GM13977 (cell line): ENCODE measurements at regions not wholly inside any gene's neighbourhood (a gene's known extent, or its start where the extent isn't known, plus 50 kb on each side); places are given as distances from the start of the nearest gene placed in this dataset.

Source experiments
- DNase-seq: peaks from one replicate; pipeline ENCODE4 v3.0.0; 2012; ENCODE audit warnings: low spot score
- CTCF ChIP-seq: IDR thresholded peaks from 2 replicates; pipeline ENCODE4 v1.5.1; 2012; ENCODE audit warnings: mild to moderate bottlenecking, control low read depth; ENCODE audit not compliant: insufficient read depth; ENCODE audit errors: extremely low read depth, missing control alignments
- in situ Hi-C: fragments of 300-500 bp; cut with MboI; formaldehyde crosslinking; loops from one replicate; pipeline ENCODE4 v1.12.0; 2022; ENCODE audit warnings: low sequenced_read_pairs, low pct_unique_long_range_greater_than_20kb, mixed read lengths, inconsistent platforms; ENCODE audit not compliant: unreplicated experiment

- DNase-seq: no peak
These were observed 535.0 kb upstream of the MEF2C start for GRCh38 chr5:89417990-89418389.

GRCh38 chr5:89417515-89417914 is 534.5 kb upstream of the MEF2C start:
- no peak for TF ChIP-seq CTCF
- in situ Hi-C loops: no loop called here
- DNase-seq: no peak

More at GRCh38 chr5:89417990-89418389, 535.0 kb upstream of the MEF2C start:
- in situ Hi-C loops: no loop called here
- no peak for TF ChIP-seq CTCF

- TF ChIP-seq CTCF: no peak
- no peak for DNase-seq
- in situ Hi-C loops: no loop called here
These were observed 528.9 kb upstream of the MEF2C start for GRCh38 chr5:89411891-89412290.

GRCh38 chr5:89407054-89407453 is 524.1 kb upstream of the MEF2C start:
- TF ChIP-seq CTCF: no peak
- no peak for DNase-seq
- in situ Hi-C loops: no loop called here

- in situ Hi-C loops: no loop called here
- TF ChIP-seq CTCF: no peak
- no peak for DNase-seq
These were observed 518.7 kb upstream of the MEF2C start for GRCh38 chr5:89401659-89402058.

- DNase-seq: no peak
- in situ Hi-C loops: no loop called here
- TF ChIP-seq CTCF: no peak
These were observed 518.0 kb upstream of the MEF2C start for GRCh38 chr5:89401012-89401411.

GRCh38 chr5:89399548-89399947 is 516.6 kb upstream of the MEF2C start:
- in situ Hi-C loops: no loop called here
- no peak for TF ChIP-seq CTCF
- no peak for DNase-seq
